Coronary artery (tissue), 2 donors: ENCODE measurements at regions not wholly inside any gene's neighbourhood (a gene's known extent, or its start where the extent isn't known, plus 50 kb on each side); places are given as distances from the start of the nearest gene placed in this dataset.

Experiments
- DNase-seq: peaks from one replicate; pipeline ENCODE4 v3.0.0-alpha.2; 2017; ENCODE audit warnings: low spot score
- H3K27ac ChIP-seq, 2 donors: fragments of 200-600 bp; sonication (generic); one replicate each; pipeline ENCODE4 v1.5.1; 2016 to 2019
- H3K4me3 ChIP-seq: fragments of 200-600 bp; sonication (generic); 2 replicates; pipeline ENCODE4 v1.5.1; 2016; ENCODE audit warnings: mild to moderate bottlenecking, moderate library complexity
- CTCF ChIP-seq: fragments of 200-600 bp; sonication (generic); IDR thresholded peaks from one replicate; pipeline ENCODE4 v1.5.1; 2019; ENCODE audit warnings: antibody characterized with exemption

GRCh38 chr12:85369365-85370154 lies 89.5 kb downstream of the ALX1 start:
- no peak for TF ChIP-seq CTCF
- Histone ChIP-seq H3K27ac (no peak overlapping the region), H3K4me3 (no peak overlapping the region)
- no peak for DNase-seq

- no peak overlapping the region for H3K4me3 ChIP-seq
- no peak for TF ChIP-seq CTCF
Measured at GRCh38 chr12:85373045-85373444, 93.0 kb downstream of the ALX1 start.

GRCh38 chr12:85374981-85375380 lies 95.0 kb downstream of the ALX1 start:
- TF ChIP-seq CTCF: no peak
- Histone ChIP-seq H3K27ac (no peak overlapping the region), H3K4me3 (no peak overlapping the region)
- no peak for DNase-seq

More at GRCh38 chr12:85373045-85373444, 93.0 kb downstream of the ALX1 start:
- no peak for DNase-seq
- no peak overlapping the region for H3K27ac ChIP-seq

GRCh38 chr12:85385406-85385805 lies 105.4 kb downstream of the ALX1 start:
- no peak for DNase-seq
- no peak overlapping the region for H3K4me3 ChIP-seq
- no peak overlapping the region for H3K27ac ChIP-seq
- TF ChIP-seq CTCF: no peak

- Histone ChIP-seq H3K27ac (no peak overlapping the region), H3K4me3 (no peak overlapping the region)
- no peak for TF ChIP-seq CTCF
- no peak for DNase-seq
Measured at GRCh38 chr12:85390266-85390665, 110.2 kb downstream of the ALX1 start.

- TF ChIP-seq CTCF: no peak
- no peak overlapping the region for H3K27ac ChIP-seq
- H3K4me3 ChIP-seq: no peak overlapping the region
- DNase-seq: no peak
Measured at GRCh38 chr12:85392508-85392907, 112.5 kb downstream of the ALX1 start.

- no peak for TF ChIP-seq CTCF
- no peak overlapping the region for H3K27ac ChIP-seq
- DNase-seq: no peak
- no peak overlapping the region for H3K4me3 ChIP-seq
Measured at GRCh38 chr12:85393606-85394005, 113.6 kb downstream of the ALX1 start.
